ENCODE measurements at regions not wholly inside any gene's neighbourhood (a gene's known extent, or its start where the extent isn't known, plus 50 kb on each side); places are given as distances from the start of the nearest gene placed in this dataset.
A peak's percentile ranks its signal among the peaks of the same experiment; 100 is the strongest.
"Not testable (repeated sequence)": the region's sequence is repeated elsewhere in the genome, so short reads cannot be mapped to it uniquely, and the experiment has no call there.

DNA sequence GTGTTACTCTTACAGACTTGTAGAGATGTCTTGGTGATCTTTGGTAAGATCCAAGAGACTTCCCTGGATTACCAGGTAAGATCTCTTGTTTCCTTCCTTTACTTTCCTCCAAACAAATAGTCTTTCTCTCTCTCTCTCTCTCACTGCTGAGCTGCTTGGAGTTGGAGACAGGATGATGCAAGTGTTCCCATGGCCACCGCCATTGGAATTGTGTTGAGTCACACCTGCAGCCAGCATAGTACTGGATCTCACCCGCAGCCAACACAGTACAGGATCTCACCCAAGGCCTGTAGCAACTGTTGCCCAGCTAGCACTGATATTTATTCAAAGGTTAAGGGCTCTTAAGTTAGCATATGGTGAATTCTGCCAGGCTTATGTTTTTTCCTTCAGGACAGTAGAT lies 1080.9 kb downstream of the FAT4 start:
- DNase-seq, result no peak

DNA sequence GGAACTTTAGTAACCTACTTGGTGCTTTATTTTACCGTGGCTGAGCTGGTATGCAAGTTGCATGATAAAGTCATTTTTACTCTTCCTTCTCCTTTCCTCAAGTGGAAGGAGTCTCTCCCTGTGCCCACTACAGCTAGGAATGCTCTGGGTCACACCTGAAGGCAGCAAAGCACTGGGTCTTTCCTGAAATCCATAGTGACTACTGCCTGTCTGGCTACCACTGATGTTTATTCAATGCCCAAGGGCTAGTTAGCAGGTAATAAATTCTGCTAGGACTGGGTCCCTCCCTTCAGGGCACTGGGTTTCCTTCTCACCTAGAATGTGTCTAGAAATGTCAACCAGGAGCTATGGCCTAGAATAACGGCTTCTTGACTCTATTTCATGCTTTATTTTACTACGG lies 1081.4 kb downstream of the FAT4 start:
- no peak for DNase-seq

DNA sequence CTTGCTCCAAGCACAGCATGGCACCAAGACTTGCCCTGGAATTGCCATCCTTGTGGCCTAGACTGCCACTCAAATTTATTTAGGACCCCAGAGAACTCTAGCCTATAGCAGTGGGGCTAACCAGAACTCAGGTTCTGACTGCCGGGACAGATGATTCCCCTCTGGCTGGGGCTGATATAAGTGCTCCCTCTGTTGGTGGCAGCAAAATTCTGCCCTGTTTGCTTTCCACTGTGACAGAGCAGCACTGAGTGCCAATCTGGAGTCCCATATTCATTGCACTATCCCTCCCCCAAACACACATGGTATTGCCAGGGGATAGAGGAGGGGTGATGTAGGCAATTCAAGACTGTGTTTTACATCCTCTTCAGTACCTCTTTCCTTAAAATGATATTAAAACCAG lies 1081.9 kb downstream of the FAT4 start:
- no peak for DNase-seq

DNA sequence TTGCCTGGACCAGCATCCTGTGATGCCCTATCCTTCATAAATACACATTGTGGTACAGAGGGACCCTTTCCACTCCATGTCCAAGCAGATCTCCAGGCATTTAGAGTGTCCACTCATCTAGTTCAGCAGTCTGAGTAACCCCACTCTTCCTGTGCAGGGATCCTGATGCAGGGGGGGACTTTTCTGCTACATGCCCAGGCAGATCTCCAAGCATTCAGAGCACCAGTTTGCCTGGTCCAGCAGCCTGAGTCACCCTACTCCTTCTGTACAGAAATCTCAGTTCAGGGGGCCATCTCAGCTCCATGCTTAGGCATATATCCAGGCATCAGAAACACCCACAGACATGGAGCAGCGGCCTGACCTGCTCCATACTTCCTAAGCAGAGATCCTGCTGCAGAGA lies 1089.8 kb downstream of the FAT4 start:
- no peak for DNase-seq

DNA sequence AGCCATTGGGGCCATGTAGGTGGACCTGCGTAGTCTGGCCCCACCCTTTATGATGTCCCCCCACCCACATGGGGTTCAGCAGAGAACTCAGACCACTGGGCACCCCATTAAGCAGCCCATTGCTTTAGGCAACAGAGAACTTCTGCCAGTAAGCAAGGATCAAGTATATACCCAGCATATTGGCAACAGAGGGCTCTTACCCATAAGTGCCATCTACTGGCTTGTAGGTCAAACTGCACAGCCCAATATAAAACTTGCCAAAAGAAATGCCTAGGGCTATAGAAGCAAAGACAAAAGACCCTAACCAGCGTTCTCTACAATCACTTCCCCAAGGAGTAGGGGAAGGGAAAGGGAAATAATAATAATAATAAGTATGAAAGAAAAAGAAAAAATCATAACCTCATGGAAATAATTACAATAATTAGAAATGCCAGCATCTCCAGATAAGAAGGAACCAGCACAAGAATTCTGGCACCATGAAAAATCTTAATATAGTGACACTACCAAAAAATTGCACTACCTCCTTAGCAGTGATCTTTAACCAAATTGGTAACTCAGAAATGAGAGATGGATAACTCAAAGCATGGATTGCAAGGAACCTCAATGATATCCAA lies 1090.7 kb downstream of the FAT4 start:
- DNase-seq, result peak in 1 of 2 experiments; percentile 28

DNA sequence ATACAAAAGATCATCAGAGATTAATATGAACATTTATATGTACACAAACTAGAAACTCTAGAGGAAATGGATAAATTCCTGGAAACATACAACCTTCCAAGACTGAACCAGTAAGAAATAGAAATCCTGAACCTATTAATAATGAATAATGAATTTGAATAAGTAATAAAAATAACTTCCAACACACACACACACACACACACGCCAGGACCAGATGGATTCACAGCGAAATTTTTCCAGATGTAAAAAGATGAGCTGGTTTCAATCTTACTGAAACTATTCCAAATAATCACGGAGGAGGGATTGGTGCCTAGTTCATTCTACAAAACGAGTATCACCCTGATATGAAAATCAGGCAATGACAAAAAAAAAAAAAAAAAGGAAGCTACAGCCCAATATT lies 1095.0 kb downstream of the FAT4 start:
- no peak for DNase-seq

DNA sequence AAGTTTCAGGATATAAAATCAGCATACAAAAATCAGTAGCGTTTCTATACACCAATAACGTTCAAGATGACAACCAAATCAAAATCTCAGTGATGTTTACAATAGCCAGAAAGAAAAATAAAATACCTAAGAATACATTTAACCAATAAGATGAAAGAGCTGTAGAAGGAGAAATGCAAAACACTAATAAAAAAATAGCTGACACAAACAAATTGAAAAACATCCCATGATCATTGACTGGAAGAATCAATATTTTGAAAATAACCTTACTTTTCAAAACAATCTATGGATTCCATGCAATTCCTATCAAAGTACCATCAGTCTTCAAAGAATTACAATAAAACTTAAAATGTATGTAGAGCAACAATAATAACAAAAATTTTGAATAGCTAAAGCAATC lies 1096.3 kb downstream of the FAT4 start:
- DNase-seq, result no peak

DNA sequence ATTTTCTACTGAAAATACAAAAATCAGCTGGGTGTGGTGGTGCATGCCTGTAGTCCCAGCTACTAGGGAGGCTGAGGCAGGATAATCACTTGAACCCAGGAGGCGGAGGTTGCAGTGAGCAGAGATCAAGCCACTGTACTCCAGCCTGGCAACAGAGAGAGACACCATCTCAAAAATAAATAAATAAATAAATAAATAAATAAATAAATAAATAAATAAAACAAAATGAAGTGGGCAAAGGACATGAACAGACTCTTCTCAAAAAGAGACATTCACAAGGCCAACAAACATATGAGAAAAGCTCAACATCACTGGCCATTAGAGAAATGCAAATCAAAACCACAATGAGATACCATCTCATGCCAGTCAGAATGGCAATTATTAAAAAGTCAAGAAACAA lies 1097.6 kb downstream of the FAT4 start:
- DNase-seq, result not testable (repeated sequence)

DNA sequence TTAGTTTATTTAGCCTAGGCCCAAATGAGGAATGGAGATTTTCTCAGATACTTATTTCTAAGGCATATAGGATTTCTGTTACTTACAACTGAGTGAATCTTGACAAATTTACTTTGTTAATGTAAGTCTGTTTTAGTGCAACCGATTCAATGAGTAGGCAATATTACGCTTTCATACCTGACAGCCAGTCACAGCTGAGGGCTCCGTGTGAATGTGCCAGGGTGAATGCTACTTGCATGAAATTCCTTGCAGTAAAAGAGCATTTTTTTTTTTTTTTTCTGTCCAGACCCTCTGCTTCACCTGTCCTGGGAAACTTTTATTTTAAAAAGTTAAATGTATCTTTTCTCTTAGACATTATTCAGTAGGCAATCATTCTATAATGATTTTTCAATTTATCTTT lies 1100.0 kb downstream of the FAT4 start:
- no peak for DNase-seq

DNA sequence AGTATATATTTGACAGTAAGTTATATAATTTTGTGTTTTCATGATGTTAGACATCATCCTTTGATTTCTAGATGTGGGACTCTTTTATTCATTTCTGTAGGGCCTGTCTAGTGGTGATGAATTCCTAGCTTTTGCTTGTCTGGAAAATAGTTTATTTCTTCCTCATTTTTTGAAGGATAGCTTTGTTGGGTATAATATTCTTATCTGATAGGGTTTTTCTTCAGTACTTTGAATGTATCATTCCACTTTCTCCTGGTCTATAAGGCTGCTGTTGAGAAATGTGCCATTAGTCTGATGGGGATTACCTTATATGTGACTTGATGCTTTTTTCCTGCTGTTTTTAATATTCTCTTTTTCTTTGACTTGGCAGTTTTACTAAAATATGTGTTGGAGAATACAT lies 1104.5 kb downstream of the FAT4 start:
- DNase-seq, result no peak

DNA sequence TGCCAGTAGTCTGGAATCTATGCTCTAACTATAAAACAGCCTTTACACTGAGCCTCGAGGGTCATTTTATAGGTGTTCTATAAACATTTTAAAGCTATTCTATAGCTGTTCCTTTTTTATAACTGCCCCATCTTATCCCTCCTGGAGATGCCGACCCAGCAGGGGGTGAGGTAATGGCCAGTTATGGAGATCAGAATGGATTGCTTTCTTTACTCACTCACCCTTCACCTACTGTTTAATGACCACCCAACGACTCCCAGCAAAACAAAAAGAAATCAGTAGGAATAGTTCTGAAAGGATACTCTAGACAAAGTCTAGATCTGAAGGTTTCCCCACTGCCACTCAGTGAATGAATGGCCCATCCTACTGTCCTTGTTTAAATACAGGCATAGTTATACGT lies 1113.1 kb downstream of the FAT4 start:
- no peak for DNase-seq

DNA sequence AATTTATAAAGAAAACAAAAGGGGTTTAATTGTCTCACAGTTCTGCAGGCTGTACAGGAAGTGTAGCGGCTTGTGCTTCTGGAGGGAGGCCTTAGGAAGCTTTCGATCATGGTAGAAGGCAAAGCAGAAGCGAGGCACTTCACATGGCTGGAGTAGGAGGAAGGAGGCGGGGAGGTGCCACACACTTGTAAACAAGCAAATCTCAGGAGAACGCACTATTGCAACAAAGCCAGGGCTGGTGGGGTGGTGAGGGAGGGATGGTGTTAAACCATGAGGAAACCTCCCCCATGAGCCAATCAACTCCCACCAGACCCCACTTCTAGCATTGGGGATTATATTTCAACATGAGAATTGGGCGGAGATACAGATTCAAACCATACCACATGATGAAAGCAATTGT lies 1116.3 kb downstream of the FAT4 start:
- no peak for DNase-seq

DNA sequence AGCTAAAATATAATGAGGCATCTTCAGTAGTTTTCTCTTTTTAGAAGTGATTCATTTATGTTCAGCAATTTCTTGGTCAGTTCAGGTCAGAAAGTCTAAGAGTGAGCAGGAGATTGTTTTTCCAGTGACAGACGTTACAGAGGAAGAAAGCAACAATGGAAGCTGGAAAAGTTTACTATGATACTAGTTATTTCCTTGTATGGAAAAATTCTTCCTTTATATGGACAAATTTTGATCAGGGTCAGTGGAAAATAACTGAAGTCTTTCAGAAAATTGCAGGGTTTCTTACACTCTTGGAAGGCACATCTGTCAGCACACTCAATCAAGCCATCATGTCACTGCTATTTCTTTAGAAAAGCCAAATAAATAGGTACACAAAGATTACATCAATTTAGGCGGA lies 1120.7 kb downstream of the FAT4 start:
- DNase-seq, result no peak

DNA sequence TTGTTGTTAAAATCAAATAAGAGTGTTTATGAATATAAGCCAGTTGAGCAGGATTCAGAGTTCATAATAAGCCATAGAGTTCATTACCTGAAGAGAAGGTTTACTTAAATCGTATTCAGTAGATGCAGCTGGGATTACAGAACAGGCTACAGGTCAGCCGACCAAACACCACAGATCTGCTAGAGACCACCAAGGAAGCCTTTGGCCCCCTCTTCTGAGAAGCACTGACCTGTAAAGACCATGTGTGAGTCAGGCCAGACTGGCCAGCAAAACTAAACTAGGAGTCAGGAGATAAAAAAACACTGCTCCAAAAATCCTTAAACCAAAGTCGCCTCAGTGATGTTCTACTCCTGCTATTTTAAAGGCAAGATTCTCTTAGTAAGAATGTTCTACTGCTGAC lies 1125.5 kb downstream of the FAT4 start:
- no peak for DNase-seq

DNA sequence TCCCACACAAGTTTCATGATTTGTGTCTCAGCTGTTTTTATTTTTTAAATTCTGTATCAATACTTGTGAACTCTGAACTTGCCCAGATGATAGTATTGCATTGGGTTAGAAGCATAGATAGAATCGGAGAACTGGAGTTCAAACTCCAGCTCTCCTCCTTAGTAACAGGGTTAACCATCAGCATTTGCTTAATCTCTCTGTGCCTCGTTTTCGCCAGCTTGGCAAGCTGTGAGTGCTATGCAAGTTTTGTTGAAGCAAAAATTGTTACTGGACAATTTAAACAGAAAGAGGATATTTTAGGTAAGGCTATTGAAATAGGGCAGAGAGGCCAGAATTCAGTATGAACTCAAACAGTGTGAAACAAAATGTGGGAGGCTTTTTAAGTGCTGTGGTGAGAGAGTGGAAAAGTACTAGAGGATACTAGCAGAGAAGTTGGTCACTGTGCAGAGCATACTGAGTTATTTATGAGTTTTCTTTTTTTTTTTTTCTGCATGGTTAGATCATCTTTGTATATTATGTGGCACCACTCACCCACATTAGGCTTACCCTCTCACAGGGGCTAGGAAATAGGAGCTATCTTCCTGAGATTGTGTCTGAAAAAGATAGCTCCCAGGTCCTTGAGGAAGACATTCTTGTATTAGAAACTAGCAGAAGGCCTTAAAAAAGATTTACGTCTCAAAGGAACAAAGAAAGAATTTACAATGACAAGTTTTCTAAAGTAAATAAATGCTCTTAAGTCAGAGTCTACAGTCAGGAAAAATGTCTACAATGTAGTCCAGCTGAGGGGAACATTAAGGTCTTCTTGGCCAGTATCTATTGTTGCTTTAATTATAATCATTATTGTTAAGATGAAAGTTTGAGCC lies 1126.6 kb downstream of the FAT4 start:
- DNase-seq, result no peak

DNA sequence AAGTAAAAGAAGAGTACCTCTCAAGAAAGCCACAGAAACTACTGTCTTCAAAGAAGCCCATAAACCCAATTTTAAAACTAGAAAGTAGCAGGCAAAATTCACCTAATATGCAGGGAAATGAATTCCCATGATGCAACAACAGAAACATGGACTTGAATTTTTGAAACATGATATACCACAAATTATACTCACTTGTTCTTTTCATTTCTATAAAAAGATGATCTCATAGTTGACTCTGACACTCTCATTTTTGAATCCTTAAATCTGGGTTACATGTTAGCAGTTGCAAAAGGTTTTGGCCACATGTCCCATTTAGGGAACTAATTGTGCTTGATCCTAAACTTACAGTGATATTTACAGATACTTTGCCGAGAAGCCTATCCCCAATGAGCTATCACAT lies 1130.8 kb downstream of the FAT4 start:
- DNase-seq, result no peak

DNA sequence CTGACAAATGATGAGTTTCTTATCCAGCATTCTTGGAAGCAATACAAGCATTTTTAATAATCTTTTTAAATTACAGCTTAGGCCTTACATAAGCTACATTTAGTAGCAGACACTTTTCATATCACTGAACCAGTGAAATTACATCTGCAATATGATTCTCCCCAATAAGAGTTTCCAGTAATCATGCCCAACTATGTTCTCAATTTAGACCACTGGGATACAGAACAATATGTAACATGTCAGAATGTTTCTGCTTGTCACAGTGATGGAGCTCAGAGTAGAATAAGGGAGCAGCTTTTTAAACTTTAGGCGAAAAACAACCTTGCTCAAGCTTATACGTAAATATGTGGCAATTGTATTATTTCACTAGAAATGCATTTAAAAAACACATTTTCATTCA lies 1132.2 kb downstream of the FAT4 start:
- DNase-seq, result no peak

DNA sequence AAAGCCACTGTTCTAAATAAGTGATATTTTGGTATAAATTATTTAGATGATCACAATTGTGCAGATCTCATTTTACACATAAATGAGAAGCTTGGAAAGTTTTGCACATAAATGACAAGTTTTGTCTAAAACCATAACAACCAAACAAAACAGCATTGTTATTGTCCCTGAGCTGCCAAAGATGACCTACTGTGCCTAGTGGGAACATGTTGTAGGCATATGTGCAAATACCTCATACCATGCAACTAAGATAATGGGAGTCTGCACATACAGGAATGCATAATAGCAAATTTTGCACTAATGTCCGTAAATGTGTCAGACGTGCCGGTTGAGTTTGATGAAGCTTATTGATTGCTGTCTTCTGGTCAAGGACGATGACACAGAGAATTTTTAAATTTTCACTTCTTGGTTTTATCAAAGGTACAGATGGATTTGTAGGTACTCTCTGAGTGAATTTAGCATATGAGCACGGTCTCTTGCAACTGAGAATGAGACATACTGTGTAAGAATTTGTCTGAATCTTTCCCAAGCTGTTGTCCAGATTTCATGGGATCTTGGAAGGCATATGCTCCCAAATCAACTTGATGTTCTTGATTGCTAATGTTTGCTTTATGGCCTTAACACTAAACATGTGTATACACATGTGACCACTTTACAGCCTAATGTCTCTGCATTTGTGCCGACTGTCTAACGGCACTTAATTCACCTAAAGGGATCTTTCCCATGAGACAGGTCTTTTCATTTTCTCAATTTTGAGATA lies 1133.5 kb downstream of the FAT4 start:
- no peak for DNase-seq

DNA sequence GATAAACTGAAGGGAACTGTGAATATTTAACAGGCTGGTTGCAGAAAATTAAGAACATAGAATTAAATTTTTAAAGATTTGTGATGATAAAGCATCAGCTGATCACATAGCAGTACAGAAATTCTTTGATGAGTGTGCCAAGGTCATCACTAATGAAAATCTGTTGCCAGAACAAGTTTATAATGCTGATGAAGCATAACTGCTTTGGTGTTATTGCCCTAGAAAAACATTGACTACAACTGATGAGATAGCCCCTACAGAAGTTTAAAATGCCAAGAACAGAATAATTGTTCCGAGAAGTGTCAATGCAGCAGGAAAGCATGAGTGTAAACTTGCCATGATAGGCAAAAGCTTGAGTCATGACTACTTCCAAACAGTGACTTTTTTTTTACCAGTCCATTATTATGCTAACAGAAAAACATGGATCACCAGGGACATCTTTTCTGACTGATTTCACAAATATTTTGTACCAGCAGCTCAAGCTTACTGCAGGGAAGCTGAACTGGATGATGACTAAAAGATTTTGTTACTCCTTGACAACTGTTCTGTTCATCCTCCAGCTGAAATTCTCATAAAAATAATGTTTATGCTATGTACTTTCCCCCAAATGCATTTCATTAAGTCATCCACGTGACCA lies 1136.6 kb downstream of the FAT4 start:
- no peak for DNase-seq

DNA sequence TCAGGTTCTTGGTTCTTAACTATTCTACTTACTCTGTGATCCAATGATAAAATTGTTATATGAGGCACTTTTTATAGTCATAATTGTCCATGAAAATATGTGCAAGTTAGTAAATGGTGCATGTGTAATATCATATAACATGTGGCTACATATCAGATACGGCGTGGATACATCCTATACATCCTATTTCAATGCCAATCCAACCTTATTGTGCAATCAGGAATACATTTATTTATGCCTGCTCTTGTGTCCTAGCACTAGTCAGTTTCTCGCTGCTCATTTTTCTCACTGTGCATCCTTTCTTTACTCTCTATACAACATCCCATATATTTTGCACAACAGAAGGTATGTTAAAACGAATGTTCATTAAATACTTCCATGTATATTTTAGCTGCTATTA lies 1141.1 kb downstream of the FAT4 start:
- DNase-seq, result no peak

DNA sequence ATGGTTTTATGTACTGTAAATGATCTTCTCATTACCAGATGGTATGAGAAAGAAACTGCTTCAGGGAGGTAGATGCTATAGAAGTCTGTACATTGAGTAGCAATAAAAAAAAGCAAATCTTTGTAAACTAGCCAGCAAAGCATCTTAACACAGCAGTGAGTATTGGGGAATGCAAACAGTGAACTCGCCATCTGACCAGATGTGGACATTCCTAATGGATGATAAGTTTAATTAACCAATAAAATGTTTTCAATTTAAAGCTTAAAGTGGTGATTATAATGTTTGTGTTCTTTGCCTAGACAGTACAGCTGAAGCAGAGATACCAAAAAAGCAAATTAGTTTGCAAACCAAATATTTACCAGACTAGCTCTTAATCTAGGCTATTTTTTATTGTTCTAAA lies 1144.2 kb downstream of the FAT4 start:
- DNase-seq, result no peak

DNA sequence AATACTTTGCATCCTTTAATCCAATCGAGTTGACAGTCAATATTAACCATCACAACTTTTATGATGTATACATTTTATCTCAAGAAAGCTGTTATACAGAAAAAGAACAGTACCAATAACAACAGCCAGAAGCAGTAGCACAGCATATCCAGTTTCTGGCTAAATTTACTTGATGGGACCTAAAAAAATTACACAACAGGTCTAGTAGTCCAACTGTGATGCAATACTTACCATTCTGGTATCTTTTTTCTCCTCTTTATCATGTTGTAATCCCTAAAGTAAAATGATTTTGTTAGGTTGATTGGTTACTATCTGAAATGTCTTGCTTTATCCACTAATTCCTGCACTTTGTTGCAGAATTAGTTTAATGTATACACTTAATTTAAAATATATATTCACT lies 1150.6 kb downstream of the FAT4 start:
- DNase-seq, result no peak

DNA sequence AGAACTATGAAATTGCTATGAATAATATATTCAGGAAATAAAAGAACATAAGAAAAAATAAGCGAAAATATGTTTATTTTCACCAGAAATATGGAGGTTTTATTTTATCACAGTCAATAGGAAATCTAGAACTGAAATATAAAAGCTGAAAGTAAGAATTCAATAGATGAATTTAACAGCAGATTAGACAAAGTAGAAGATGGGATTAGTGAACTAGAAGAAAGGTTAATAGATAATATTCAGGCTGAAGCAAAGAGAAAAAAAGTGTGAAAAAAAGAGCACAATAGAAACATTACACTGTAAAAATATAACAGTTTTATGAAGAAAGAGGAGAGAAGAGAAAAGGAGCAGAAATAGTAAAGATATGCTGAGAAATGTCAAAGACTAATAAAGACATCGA lies 1152.1 kb downstream of the FAT4 start:
- no peak for DNase-seq

DNA sequence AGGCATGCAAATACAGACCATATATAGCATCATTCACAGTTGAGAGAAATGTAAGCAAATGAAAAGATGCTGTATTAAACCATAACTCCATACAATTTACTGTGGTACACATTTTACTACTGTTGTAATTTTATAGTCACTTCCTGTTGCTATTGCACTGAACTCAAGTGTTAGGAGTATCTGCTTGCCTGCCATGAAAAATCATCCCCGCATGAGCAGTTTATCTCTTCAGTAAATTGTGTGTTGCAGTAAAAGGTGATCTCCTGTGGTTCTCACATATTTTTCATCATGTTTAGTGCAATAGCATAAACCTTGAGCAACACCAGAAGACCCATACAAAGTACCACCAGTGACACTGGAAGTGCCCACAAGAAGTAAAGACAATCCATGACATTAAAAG lies 1153.4 kb downstream of the FAT4 start:
- DNase-seq, result no peak
